ENCODE measurements at regions not wholly inside any gene's neighbourhood (a gene's known extent, or its start where the extent isn't known, plus 50 kb on each side); places are given as distances from the start of the nearest gene placed in this dataset.
A peak's percentile ranks its signal among the peaks of the same experiment; 100 is the strongest.
"Not testable (repeated sequence)": the region's sequence is repeated elsewhere in the genome, so short reads cannot be mapped to it uniquely, and the experiment has no call there.

DNA sequence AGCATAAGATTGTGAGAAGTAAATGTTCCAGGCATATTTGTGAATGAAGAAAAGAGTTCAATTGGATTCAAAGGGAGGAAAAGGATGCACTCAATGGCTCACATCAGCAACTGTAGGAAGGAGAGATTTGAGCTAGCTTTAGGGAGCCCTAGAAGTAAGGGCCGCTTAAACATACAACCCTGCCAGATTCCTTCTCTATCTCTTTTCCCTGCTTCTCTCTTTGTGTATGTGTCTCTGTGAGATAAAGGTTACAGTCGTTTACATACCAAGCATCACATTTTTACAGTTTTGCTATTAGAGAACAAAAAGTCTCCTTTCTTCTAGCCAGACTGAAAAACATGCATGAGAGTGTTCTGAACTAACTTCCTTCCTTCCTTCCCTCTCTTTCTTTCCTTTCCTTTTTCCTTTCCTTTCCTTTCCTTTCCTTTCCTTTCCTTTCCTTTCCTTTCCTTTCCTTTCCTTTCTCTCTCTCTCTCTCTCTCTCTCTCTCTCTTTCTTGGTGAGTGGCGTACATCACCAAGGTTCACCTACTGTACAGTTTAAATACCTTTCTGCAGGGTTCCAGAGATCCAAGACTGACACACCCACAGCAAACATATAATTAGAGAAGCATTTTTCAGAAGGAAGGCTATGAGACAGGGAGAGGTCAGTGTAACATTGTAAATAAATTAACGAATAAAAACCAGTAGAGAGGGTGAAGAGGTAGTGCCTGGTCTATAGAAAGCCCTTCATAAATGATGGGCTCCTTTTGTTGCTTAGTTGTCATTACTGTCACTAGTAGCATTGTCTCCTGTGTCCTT, 240.4 kb downstream of the ARL4A start:
- DNase-seq (ENCODE audit: low read depth, low spot score) = no peak
- no peak overlapping the region for H3K27ac ChIP-seq

DNA sequence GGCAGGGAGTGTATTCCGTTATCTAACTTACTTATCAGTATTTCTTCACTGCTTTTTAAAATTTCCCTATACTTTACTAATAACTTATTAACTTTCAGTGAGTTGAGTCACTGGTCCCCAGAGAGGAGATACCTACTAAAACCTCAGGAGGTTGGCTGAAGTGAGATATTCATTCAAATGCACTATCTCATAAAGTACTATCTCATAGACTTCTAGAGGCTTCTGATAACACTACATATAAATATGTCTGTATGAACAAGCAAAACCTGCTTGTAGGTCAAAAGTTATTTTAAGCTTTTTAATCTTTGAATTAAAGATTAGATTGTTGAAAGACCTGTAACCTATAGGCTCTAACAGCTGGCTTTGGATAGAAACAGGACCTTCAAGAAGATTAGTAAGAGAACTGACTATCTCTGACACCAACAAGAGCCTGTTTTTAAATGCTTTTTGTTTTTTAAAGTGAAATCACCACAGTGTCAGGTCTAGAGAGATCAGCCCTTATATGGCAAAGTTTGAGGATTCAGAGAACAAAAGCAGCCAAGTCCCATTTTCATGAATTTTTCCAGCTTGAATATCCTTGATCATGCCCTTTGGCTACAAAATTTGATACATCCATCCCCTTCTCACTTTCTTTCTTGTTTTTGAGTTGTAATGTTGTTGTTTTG, 242.2 kb downstream of the ARL4A start:
- DNase-seq (ENCODE audit: low read depth, low spot score) = no peak
- no peak overlapping the region for H3K27ac ChIP-seq

DNA sequence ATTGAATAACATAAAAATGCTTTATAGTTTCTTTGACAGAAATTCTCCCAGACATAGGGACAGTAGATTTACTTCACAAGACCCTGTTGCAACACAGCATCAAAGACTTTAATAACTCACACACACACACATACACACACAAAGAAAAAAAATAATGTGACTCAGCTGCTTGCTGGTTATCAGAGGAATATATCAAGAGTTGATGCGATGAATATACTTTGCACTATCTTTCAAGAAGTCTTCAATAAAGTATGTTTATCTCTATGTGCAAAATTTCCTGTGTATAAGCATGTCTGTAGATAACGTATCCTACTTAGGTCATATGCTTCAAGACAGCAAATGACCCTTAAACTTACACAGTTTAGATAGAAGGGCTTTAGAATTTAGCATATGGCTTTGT, 243.1 kb downstream of the ARL4A start:
- DNase-seq (ENCODE audit: low read depth, low spot score) = no peak
- no peak overlapping the region for H3K27ac ChIP-seq

DNA sequence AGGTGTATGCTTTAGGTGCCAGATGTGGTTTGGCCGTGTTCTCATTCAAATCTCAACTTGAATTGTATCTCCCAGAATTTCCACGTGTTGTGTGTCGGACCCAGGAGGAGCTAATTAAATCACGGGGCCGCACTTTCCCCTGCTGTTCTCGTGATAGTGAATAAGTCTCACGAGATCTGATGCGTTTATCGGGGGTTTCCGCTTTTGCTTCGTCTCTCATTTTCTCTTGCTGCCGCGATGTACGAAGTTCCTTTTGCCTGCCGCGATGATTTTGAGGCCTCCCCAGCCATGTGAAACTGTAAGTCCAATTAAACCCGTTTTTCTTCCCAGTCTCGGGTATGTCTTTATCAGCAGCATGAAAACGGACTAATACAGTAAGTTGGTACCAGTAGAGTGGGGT, 244.0 kb downstream of the ARL4A start:
- DNase-seq (ENCODE audit: low read depth, low spot score) = not testable (repeated sequence)

DNA sequence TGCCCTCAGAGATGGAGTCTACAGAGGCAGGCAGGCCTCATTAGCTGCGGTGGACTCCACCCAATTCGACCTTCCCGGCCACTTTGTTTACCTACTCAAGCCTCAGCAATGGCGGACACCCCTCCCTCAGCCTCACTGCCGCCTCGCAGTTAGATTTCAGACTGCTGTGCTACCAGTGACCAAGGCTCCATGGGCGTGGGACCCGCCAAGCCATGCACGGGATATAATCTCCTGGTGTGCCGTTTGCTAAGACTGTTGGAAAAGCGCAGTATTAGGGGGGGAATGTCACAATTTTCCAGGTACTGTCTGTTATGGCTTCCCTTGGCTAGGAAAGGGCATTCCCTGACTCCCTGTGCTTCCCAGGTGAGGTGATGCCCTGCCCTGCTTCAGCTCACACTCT, 252.3 kb downstream of the ARL4A start:
- DNase-seq (ENCODE audit: low read depth, low spot score) = no peak
- H3K27ac ChIP-seq = no peak overlapping the region

More for the DNA sequence above, 244.0 kb downstream of the ARL4A start:
- H3K27ac ChIP-seq = not testable (repeated sequence)

DNA sequence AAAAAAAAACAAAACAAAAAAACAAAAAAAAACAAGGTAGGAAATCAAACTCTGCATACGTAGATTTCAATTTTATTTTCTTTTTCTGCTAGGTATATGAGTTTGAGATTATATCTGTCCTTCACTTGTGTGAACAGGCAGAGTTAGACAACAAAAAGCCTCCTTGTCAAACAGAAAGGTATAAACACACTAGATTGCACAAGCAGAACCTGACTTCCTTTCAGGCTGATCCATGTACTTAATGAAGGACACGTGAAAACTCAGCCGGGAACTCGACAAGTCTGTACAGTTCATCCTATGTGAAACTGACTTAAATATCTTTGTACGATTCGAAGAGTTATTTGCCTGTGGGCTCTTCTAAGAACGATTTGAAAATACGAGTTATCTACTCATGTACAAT, 254.1 kb downstream of the ARL4A start:
- DNase-seq (ENCODE audit: low read depth, low spot score) = peak; percentile 89
- H3K27ac ChIP-seq = peak overlapping the region; percentile 61

DNA sequence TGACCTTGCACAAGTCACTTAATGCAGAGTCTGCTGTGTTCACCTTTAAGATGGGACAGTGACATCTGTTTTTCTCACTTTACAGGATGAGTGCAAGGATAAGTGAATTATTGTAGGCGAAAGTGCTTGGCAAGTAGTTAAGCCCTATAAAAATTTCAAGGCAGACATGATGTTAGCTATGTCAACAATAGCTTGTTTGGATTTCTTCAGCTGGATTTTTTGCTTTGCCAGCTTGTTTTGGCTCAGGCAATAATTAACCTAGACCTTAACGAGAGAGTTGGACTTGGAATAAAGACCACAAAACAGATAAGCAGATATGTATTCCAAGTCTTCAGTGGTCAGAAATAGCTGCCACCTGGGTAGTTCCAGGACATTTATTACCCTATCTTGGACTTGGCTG, 255.2 kb downstream of the ARL4A start:
- DNase-seq (ENCODE audit: low read depth, low spot score) = no peak
- H3K27ac ChIP-seq = peak overlapping the region; percentile 61

DNA sequence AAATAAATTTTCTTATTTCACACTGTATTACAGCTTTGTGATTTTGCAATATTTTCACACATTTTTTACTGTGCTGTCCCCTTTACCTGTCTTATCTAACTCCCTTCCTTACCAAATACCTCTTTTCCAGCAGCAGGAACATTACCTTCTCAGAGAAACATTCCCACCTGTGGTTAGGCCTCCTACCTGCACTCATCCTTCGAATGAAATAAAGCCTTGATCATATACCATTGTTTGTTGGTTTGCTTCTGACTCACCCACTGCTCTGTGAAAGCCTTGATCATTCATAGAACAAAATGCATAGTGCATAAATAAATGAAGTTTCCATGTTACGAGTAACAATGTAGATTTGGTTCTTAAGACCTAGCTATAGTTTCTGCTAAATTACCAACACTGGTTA, 256.3 kb downstream of the ARL4A start:
- H3K27ac ChIP-seq = peak overlapping the region; percentile 3
- no peak for DNase-seq (ENCODE audit: low read depth, low spot score)

DNA sequence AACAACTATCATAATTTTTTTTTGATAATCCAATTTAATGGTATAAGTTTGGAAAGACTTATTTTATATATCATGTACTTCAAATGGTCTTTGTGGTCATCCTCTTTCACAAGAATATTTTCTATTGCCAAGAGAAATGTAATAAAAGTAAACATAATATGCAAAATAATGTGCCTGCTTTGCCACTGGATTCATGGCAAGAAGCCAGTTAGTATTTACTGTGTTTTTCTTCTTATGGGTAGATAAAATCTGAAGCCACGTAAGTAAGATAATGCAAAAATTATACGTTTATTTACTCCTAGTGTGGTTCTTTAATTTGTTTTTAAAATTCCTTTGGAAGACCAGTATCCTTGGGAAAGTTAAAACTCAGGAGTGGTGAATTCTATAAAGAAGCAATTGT, 258.5 kb downstream of the ARL4A start:
- no peak for DNase-seq (ENCODE audit: low read depth, low spot score)
- no peak overlapping the region for H3K27ac ChIP-seq

DNA sequence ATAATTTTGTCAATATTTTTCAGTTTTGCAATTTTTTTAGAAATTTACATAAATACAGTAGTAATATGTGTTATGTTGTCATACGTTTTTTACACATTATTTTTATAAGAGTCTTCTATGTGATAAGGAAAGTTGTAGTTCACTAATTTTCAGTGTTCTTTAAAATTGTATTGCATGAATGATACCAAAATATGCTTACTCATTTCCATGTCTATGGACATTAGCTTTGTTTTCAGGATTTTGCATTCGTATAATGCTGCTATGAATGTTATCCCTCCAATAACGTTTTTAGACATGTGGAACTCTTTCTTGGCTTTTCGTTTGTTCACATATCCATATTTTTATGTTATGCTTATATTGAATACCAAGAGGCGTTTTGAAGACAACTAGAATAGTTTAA, 260.0 kb downstream of the ARL4A start:
- DNase-seq (ENCODE audit: low read depth, low spot score) = no peak
- H3K27ac ChIP-seq = no peak overlapping the region

DNA sequence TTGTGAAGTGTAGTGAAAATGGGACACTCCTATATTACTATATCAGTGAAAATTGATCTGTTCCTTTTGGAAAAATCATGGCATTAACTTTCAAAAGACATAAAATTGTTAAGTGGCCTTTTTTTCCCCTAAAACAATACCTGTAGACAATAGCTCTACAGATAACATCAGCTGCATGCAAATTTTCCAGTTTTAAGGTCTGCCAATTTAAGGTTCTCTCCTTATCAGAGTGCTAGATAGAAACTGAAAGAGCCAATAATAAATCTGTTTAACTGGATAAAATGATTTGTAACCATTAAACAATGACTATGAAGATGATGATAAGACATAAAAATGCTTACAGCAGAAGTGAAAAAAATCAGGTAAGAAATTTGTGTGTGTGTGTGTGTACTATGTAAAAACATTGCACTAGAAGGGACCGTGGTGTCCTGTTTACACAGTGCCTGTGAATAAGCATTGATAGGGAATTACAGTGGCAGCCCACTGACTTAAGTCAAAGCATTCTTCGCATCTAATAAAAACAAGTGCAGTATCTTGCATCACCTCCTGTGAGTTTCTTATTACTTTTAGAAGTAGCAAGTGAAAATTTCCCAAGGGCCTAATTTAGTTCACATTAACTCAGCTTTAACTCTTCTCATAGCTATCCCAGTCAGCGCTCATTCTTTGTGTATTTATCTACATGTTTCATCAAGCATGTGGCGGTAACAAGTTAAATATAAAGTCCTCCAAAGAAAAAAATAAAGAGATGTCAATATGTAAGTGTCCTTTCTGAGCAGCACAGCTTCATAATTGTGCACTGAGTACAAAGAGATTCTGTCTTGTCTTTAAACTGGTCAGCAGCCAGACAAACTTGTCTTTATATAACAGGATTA, 261.9 kb downstream of the ARL4A start:
- peak overlapping the region; percentile 3 for H3K27ac ChIP-seq
- no peak for DNase-seq (ENCODE audit: low read depth, low spot score)

DNA sequence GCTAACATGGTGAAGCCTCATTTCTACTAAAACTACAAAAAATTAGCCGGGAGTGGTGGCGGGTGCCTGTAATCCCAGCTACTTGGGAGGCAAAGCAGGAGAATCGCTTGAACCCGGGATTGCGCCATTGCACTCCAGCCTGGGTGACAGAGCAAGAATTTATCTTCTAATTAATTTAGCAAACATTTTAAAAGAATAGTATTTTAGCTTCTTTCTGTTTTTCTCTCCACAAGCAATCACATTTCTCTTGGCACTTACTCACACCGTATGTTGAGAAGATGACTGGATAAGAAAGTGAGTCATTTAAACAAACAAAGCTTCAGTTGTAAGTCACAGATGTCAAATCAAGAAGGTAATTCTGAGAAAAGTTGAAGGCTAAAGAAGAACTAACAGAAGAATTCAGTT, 264.0 kb downstream of the ARL4A start:
- no peak for DNase-seq (ENCODE audit: low read depth, low spot score)
- peak overlapping the region; percentile 15 for H3K27ac ChIP-seq

DNA sequence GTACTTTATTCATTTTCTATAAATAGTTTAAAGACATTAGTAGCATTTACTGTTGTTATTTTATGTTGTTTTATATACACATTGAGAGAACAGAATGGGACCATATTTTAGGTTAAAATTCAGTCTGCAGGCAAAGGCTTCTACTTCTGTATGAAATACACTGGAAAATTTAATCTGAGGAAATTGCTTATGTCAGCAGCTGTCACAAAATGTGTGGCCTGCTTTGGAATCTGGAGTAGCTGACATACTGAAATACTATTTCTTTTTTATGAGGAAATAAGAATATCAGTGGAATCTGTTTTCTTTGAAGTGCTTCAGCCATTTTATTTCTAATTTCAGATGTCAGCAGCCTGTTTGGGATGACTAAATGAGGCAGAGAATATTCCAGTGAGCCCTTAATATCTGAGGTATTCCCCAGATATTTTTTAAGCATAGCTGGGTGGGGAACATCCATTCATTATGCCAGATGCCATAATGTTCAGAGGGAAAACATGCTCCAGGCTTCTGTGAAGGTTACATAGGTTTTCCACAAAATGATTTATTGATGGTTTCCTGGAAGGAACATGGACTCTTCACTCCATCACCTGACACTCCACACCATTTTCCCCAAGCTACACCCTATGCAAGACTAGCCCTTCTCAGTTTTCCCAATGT, 267.1 kb downstream of the ARL4A start:
- no peak overlapping the region for H3K27ac ChIP-seq
- DNase-seq (ENCODE audit: low read depth, low spot score) = no peak

DNA sequence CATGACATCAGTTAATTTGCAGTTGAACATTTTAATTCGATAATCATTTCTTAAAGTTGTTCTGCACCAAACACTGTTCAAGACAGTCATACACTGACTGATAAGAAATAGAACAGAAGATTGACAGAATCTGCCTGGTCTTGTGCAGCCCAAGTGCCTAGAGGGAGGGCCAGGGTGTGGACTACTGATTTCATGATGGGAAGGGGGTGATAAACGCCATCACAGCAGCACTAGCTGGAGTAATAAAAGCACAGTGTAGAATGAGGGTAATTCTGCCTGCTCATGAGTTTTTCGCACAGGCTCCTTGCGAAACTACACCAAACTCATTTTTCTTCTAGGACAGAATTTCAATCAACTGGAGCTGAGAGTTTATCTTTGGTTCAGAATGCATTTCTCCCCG, 270.1 kb downstream of the ARL4A start:
- DNase-seq (ENCODE audit: low read depth, low spot score) = no peak
- H3K27ac ChIP-seq = no peak overlapping the region

DNA sequence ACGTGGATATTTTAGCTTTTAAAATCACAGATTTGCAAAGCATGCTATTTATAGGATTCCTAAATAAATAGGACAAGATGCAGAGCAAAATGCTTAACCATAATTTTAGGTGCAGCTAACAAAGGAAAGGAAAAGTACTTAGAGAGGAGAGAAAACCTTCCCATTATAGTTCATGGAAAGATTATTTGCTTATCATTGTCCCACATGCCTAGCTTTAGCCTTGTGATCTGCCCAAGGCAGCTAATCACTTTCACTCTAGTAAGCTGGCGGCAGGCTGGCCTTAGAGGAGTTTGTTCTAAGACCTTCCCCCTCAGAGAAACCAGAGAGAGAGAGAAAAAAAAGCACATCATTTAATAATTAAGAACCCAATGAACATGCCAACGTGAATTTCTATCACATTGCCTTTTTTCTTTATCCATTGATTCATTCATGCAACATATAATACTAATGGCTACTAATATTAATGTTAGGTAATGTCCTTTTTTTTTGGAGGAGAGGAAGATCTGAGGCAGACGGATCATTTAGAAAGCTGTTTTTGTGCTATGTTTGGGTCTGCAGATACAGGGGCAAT, 274.6 kb downstream of the ARL4A start:
- no peak for DNase-seq (ENCODE audit: low read depth, low spot score)
- no peak overlapping the region for H3K27ac ChIP-seq

DNA sequence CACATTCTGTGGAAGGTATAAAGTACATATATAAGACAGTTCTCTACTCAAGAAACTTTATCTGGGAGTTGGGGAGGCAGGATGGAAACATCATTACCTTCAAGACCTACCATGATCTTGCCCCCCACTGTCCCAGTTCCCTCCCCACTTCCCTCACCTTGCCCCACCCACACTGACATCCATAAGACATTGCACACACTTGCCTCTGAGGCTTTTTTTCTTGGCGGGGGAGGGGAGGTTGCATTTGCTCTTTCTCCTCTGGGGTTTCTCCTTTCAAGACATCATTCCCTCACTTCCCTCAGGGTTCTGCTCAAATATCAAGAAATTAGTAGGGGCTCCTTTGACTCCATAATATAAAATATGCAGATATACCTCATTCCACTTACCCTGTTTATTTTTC, 276.0 kb downstream of the ARL4A start:
- H3K27ac ChIP-seq = no peak overlapping the region
- no peak for DNase-seq (ENCODE audit: low read depth, low spot score)

DNA sequence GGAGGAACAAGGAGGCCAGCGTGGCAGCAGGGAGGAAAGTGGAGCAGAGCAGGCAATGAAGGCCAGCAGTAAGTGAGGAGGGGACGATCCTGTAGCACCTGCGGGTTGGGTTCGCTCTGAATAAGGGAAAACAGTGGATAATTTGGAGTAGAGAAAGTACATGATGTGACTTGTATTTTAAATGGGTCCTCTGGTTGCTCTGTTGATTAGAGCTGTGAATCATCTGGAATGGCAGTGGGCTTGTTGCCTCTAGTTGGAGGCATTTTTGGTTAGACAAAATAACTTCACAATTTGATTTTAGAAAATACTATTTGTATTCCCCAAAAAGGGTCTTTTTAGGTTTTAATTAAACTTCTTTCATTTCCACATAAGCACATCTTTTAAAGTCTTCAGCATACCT, 277.4 kb downstream of the ARL4A start:
- no peak for DNase-seq (ENCODE audit: low read depth, low spot score)
- H3K27ac ChIP-seq = peak overlapping the region; percentile 16

DNA sequence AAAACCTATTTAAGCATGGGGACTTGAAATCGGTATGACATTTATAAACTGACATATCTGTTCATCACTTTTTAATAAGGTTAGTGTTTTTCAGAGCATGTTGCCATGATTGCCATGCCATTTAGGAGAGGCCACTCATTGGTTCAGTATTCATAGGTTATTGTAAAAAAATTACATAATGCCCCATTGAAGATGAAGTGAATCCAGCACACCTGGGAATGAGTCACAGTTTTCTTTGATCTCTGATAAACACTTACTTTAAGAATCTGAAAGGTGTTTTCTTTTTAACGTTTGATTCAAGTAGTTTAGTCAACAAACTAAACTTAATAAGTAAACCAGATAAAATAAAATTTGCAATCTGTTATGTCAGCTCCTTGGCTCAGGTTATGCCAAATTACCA, 278.3 kb downstream of the ARL4A start:
- DNase-seq (ENCODE audit: low read depth, low spot score) = no peak
- no peak overlapping the region for H3K27ac ChIP-seq

DNA sequence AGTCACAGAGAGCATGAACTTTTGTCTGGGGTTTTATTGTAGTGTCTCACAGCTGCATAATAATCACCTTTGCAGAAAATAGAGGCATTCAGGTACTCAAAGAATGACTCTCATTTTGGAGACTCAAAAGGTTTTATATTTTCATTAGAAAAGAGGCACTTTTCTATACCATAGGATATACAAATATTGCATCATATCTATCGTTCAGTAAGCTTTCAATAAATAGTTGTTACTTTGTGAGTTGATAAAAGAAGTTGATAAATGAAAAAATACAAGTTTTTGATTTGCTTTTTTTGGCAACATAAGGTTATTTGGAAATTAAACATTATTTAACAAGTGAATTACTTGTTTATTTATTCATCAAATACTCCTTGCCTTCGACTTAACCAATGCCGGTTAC, 279.9 kb downstream of the ARL4A start:
- DNase-seq (ENCODE audit: low read depth, low spot score) = no peak
- H3K27ac ChIP-seq = no peak overlapping the region

DNA sequence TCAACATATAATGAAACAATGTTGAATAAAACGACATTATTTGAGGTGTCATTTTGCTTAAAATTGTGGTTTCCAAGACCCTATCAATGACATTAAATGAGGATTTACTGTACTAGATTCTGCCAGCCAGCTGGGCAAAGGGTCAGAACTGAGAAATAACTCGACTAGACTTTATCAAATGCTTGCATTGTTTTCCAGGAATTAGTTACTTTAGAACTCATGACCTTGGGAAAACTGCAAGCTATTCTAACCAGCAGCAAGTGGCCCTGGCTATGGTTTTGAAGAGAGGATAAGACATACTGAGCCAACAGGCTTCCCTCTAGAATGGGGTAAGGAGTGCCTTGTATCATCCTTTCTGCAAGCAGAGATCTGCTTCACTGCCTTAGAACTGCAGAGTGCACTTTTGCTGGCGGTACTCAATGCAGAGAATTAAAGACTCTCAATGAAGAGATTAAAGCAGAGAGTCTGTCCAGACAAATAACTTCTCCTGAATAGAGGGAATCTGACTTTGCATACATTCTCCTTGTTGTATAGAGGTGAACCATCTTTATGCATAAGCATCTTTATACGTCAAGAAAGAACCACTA, 281.5 kb downstream of the ARL4A start:
- no peak for DNase-seq (ENCODE audit: low read depth, low spot score)
- H3K27ac ChIP-seq = no peak overlapping the region
